HG02642 (cell line): ENCODE measurements at regions not wholly inside any gene's neighbourhood (a gene's known extent, or its start where the extent isn't known, plus 50 kb on each side); places are given as distances from the start of the nearest gene placed in this dataset.

ENCODE experiments used
- ATAC-seq: cut with Tn5 transposase; IDR thresholded peaks from one replicate; pipeline ENCODE4 v1.9.1; 2021; ENCODE audit warnings: mild to moderate bottlenecking; ENCODE audit not compliant: unreplicated experiment, poor library complexity

DNA sequence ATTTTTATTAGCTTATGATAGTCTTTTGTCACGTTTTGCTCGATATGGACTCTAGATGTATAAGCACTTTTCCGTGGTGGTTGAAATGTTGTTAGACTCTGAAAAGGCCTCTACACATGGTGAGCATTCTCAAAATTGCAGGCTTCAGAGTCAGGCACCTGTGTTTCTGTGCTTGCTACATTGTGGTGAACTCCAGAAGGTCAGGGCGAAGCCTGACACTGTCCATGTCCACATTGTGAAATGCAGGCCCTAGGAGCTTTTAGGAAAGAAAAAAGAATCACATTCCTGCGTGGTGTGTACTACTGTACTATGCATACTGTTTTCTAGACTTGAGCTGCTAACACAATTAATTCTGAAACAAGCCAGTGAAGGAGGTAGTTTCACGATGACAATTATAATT is 86.3 kb downstream of the HS3ST1 start:
- ATAC-seq, result no peak

DNA sequence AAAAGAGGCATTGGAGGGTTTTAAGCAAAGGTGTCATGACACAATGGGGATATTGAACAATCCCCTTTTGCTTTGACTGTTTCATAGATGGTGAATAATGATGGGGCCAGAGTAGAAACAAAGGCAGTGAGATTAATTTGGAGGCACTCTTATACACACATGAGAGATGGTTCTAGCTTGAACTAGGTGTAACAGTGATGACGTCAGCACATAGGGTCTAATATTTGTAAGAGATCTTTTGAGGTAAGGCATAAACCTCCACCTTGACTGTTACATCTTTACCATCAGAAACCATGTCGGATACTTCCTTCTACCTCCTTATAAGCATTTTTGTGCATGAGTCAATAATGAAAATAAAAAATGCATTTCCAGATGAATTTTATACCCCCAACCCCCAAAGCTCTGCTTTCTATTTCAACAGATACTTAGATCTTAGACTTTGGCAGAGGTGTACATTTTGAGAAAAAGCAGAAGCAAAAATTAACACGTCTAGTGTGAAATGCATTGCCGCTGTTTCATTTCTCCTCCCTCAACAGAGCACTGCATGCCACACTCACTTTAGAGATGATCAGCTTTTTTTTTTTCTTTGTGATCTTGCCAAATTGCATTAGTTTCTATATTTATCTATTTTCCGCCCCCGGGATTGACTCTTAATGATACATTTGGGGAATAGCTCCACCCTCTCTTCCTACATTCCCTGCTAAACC is 87.2 kb downstream of the HS3ST1 start:
- no peak for ATAC-seq

DNA sequence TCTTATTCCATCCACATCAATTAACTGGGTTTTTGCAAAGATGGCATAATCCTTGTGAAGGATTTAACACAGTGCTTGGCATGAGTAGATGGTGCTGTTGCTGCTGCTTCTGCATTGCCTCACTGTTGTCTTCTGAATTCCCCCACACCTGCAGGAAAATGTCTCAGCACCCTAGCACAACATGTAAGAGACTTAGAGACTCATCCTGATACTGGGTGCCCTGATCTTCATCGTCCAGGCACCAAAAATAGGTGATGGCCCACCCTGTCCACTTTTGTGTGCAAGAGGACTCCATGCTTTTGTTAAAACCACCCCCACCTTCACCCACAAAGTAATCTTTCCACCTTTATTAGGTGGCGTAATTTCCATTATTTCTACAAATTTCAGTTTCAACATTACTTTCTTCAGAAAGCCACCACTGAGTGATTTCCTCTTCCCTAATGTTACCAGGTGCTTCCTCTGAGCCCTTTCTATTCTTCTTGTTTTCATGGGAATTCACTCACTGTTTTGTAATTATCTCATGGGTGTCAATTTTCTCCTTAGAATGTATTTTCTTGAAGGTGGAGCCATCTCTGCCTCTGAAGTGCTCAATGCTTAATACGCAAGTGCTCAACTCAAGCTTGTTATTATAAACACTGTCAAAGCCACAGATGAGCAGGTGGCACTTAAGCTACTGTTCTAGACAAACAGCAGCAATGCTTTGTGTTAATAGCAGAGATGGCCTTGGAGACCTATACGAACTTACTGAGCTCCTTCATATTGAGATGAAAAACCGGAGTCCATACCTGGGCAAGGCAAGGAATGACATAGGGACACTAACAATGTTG is 89.5 kb downstream of the HS3ST1 start:
- ATAC-seq, result peak; percentile 42

DNA sequence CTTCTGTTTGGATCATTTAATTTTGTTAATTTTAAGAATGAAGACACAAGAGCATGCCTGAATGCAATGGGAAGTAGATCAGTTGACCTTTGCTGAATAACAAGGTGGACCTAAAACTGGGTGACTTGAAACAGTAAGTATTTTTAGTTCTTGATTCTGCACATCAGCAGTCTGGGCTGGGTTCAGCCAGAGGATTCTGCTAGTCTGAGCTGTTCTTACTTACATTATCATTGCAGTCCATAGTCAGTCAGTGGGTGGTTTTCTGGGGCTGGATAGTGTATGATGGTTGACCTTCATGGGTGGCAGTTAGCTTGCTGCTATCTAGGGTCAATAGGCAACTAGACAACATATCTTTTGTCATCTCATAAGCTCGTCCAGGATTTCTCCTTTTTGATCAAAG is 91.4 kb downstream of the HS3ST1 start:
- no peak for ATAC-seq

DNA sequence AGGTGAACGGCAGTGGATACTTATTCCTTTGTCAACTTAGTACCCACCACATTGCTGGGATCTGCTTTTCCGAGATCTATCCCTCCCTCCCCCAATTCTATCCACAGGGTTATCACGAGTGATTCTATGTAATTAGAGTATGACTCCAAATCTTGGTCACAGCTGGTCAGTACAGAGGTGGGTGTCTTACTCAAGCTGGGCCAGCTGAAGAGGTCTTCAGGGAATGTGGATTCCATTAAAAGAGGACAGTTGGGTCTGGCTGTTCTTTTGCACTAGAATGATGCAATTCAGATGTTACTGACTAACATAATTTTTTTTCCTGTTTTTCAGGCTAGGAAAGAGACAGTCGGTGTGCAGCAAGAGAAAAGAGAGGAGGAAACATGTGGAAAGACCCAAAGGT is 92.3 kb downstream of the HS3ST1 start:
- no peak for ATAC-seq

DNA sequence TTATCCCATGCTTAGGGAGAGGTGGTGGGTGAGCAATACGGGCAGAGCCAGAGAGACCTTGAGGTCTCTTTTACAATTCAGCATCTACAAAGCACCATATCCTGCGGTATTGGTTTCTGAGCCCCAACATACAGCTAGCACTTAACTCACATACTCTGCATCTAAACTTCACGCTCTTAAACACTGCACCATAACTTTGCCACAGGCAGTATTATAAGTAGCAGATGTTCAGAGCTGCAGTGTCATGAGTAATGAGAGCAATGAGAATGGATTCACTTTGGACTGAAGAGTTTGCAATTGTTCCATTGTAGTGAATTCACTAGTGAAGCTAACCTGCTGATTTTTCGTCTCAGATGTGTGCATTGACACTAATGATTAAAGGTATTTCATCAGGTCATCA is 93.8 kb downstream of the HS3ST1 start:
- ATAC-seq, result no peak

DNA sequence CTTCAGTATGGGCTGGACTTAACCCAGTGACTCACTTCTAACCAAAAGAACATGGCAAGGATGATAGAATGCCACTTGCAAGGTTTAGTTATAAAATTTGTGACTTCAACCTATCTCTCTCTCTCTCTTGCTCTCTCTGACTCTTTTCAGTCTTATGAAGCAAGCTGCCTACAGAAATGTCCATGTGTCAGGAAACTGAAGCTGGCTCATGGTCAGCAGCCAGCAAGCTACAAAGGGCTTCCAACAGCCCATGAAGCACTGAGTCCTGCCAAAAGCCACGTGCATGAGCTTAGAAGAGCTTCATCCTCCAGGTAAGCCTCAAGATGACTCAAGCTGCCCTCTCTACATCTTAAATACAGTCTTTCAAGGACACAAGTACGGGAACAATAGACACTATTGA is 100.3 kb downstream of the HS3ST1 start:
- no peak for ATAC-seq

DNA sequence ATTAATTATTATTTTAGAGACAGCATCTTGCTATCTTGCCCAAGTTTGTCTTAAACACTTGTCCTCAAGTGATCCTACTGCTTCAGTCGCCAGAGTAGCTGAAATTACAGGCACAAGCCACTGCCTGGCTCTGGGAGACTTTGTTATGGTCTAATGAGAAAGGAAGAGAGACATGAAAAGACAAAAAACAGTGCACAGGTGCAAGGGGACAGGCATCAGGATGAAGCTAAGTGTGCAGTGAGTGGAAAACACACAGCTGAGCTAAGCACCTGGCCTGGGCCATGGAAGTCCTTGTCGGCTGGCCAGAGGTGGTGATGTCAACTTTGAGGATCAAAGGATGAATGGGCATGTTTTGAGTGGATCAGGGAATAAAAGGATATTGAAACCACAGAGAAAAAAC is 102.7 kb downstream of the HS3ST1 start:
- ATAC-seq, result no peak

DNA sequence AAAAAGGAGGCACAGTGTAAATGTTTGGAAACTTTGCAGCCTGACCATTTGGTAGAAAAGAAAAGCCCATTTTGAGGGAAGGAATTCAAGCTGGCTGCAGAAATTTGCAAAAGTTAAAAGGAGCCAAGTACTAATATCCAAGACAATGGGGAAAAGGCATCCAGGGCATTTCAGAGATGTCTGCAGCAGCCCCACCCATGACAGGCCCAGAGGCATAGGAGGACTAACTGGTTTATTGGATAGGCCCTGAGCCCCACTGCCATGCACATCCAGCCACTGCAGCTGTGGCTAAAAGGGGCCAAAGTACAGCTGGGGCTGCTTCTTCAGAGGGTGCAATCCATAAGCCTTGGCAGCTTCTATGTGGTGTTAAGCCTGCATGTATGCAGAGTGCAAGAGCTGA is 104.9 kb downstream of the HS3ST1 start:
- ATAC-seq, result no peak

DNA sequence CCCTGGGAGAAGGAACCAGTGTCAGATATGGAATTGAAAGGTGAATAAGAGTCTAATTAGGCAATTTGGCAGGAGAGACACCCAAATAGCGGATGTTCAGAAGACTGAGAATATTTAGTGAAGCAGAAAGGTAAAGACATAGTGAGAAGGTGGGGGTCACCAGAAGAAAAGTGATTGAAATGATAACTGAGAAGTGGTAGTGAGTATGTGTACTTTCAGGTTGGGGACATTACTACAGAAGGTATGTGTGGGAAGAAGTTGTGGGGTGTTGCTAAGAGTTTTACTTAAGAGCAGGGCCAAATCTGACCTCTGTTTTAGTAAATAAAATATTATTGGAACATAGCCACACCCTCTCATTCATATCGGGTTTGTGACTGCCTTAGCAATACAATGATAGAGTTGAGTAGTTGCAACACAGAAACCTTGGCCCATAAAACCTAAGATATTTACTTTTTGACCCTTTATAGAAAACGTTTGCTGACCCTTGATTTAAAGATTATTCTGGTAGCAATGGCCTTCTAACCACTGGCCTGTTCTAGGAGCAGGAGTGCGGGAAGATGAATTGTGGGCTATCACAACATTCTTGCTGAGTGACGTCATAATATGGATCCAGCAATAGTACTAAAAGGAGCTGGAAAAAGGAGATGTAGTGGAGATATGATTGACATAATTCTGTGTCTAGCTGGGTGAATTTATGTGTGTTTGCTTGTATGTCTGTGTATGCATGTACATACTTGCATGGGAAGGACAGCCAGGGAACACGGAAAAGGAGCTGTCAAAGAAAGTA is 115.3 kb downstream of the HS3ST1 start:
- no peak for ATAC-seq

DNA sequence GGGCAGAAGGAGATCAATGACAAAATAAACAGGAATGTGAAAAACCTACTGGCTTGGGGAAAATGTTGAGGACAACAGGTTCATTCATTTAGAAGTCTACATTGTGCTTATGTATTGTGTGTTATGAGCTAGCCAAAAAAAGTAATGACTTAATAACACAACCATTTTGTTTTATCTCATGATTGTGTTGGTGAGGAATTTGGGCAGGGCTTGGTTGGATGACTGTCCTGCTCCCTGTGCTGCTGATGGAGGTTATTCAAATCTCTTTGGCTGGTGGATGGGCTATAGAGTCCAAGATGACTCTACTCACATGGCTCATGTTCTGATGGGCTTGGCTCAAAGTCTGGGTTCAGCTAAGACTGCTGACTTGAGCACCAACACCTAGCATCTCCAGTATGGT is 116.3 kb downstream of the HS3ST1 start:
- no peak for ATAC-seq

DNA sequence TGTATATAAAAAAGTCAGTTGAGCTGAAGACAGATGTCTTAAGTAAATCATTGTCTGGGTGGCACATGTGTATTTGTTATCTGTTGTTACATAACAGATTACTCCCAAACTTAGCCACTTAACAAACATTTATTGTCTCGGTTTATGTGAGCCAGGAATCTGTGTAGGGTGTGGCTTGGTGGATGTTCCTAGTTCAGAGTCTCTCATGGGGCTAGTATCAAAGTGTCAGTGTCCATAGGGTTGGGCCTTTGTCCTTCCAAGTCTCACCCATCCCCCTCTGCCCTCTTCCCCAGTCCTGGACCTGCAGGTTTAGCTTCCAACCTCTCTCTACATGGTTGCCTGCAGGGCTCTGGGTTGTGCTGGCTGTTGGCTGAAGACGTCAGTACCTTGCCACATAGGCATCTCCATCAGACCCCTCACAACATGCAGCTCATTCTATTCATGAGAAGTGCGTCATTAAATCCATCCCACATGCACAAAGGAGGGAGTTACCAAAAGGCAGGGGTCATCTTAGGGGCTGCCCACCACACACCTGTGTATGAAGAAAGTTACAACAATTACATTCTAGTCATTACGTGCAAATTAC is 127.5 kb downstream of the HS3ST1 start:
- no peak for ATAC-seq

DNA sequence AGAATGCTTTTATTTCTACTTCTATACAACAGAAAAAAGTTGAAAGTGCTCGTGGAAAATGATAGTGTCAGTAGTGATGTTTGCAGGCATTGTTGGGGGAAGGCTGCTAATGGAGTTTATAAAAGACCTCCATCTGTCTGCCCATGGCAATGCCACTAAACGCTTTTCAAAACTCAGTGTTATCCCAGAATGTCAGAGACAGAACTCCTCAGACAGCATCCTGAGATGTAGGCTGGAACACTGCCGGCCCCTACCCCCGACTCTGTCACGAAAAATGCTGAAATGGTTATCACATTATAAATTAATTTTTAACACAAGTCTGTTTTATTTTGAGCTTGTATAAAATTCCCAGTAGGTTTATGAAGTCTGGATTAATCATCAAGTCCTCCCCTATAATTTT is 128.9 kb downstream of the HS3ST1 start:
- ATAC-seq, result no peak

DNA sequence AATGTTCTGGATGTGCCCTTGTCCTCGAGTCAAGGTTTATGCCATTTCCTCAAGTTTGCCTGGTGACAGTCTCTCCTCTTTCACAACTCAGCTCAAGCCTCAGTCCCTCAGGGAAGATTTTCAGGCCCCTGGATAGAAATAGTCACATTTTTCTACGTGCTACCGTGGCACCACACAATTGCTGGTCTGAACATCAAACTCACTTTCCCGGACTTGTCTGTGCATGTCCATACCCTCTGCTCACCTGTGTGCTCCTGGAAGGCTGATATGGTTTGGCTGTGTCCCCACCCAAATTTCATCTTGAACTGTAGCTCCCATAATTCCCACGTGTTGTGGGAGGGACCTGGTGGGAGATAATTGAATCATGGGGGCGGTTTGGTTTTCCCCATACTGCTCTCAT is 129.7 kb downstream of the HS3ST1 start:
- ATAC-seq, result no peak

DNA sequence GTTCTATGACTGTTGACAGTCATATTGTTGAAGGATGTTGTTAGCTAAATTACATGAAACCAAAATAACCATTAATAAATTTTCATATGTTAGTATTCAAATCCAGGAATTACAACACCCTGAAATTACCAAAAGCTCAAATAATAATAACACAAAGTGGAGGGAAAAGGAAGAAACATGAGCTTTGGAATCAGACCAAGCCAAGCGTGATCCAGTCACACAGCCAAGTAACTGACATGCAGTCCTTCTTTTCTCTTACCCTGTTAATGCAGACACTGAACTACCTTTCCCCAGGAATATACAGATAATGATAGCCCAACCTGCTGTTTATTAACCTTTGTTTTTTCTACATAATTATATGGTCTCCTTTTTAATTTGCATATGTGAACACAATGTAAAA is 130.2 kb downstream of the HS3ST1 start:
- ATAC-seq, result no peak

DNA sequence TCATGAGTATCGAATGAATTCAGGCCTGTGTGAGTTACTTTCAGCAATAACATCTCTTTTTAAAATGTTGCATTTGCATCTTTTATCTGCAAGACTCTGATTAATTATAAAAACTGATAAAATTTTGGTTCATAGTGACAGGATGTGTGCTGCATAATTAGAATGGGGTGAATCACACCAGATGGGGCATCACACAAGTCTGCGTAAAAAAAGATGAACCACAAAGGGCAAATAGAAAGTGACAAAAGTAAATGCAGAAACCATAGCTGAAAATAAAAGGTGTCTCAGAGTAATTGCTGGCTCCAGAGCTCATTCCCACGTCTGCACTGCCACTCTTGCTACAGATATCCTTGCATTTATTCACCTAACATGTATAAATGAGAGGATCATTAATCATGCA is 131.1 kb downstream of the HS3ST1 start:
- no peak for ATAC-seq

DNA sequence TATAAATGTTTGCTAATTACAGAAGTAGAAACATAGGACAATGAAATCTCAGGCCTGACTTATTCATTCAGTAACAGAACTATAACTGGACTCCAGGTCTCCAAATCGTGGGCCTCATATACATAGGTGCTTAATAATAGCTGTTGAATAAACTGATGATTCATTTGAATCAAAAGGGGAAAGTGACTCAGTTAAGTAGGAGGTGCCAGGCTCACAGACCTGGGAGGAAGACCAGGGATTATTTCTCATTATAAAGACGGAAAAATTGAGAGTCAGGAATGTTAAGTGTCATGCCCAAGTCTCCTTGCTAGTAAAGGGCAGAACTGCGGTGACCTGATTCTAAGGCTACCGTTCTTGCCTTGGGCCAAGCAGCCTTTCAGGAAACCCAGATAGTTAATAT is 131.5 kb downstream of the HS3ST1 start:
- no peak for ATAC-seq

DNA sequence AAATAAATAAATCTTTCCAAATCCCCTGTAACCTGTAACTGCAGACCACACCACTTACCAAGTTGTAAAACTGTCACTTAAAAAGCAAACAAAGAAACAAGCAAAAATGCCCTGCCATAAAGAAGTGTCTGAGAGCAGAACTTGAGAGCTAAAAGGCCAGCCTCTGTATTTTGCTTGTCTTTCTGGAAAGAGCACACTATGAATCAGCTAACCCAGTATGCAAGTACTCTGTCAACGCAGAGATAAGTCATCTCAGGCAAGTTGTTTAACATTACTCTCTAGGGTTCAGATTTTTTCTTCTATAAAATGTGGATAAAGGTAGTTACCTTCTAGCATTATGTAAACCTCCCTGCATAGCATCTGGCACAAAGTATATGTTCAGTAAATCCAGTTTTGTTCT is 134.8 kb downstream of the HS3ST1 start:
- no peak for ATAC-seq

DNA sequence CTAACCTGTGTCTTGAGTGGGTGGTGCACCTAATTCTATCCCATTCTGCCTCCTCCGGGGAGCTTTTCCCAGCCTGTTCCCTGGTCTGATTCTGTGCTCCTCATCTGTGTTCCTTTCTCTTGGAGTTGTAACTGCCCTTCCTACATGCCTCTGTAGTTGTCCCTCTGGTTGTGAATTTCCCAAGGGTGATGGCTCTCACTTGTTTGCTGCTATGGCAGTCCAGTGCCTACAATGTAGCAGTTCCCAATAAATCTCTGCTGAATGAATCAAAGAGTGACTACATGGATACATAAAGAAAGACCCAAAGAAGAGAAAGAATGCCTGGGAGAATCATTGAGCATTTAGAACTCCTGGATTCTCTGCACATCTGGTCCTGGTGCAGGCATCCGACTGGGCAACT is 141.6 kb downstream of the HS3ST1 start:
- no peak for ATAC-seq

DNA sequence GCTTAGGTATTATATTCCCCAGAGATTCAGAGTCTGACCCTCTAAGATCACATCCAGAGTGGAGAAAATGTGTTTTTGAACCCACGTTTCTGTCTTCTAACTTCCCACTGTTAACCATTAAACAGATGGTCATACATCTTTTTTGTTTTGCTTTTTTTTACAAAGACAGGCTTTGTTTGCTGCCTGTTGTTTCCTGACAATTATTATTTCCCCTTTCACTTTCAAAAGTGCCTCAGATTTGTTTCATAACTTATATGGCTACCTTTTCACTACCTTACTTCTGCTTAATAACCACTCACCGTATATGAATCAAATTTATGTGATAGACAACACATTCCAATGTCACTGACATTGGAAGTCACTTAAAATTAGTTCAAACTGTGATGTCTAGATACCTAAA is 142.2 kb downstream of the HS3ST1 start:
- ATAC-seq, result peak; percentile 66

DNA sequence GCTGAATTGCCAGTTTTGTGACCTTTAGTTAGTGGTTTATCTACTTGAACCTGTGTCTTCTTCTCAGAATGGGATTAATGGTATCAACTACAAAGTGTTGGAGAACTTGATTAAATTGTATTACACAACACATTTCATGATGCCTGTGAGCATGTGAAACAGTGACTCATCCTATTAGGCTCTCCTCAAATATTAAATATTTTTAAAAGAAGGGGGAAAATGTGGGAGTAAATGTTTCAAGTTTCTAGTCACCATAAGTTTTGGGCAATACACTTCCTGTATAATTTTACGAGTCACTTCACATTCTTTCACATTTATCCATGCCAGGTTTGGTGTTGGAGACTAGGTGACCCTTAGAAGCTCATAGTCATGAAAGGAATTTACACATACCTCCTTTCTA is 147.0 kb downstream of the HS3ST1 start:
- ATAC-seq, result no peak
